ENCODE measurements at regions not wholly inside any gene's neighbourhood (a gene's known extent, or its start where the extent isn't known, plus 50 kb on each side); places are given as distances from the start of the nearest gene placed in this dataset.

GRCh38 chr21:35540950-35541638 is 492.0 kb upstream of the RUNX1 start:
- no peaks in the 10 kb centered on the region for H3K27me3 ChIP-seq (ENCODE audit: insufficient read depth, low read length, poor library complexity, severe bottlenecking)
- H3F3A ChIP-seq (ENCODE audit: low read depth), result no peaks in the 10 kb centered on the region
- no peaks in the 10 kb centered on the region for H4K20me1 ChIP-seq (ENCODE audit: insufficient read depth, low read length, poor library complexity, severe bottlenecking)

GRCh38 chr21:35538386-35538785 is 489.3 kb upstream of the RUNX1 start:
- H3K4me2 ChIP-seq (ENCODE audit: low read depth, low read length, poor library complexity, severe bottlenecking), result no peak overlapping the region
- TF ChIP-seq EZH2phosphoT487 (IDR thresholded peaks at IDR 0.05; ENCODE audit: borderline replicate concordance) (no peak), CTCF (conservative IDR thresholded peaks at IDR 0.05; ENCODE audit: low read length) (no peak)

More at GRCh38 chr21:35540950-35541638, 492.0 kb upstream of the RUNX1 start:
- Histone ChIP-seq H3K9me3 (ENCODE audit: insufficient read depth, low read depth, low read length) (no peaks in the 10 kb centered on the region), H2AFZ (ENCODE audit: low read length) (no peak overlapping the region), H3K9me2 (replicated peaks; ENCODE audit: low read depth, low read length) (no peaks in the 10 kb centered on the region), H3K36me3 (ENCODE audit: insufficient read depth, low read length) (no peaks in the 10 kb centered on the region), H3K4me1 (ENCODE audit: insufficient read depth, low read length, poor library complexity, severe bottlenecking) (no peaks in the 10 kb centered on the region), H3K4me3 (ENCODE audit: low read length, poor library complexity, severe bottlenecking) (no peak overlapping the region), H3K9ac (ENCODE audit: low read depth, low read length, poor library complexity, severe bottlenecking) (no peak overlapping the region), H3K4me2 (ENCODE audit: low read depth, low read length, poor library complexity, severe bottlenecking) (no peak overlapping the region), H3K79me2 (ENCODE audit: insufficient read depth, low read length) (no peaks in the 10 kb centered on the region)
- TF ChIP-seq EZH2phosphoT487 (IDR thresholded peaks at IDR 0.05; ENCODE audit: borderline replicate concordance) (no peak), CTCF (conservative IDR thresholded peaks at IDR 0.05; ENCODE audit: low read length) (no peak)

GRCh38 chr21:35537604-35538003 is 488.5 kb upstream of the RUNX1 start:
- H3K27me3 ChIP-seq (ENCODE audit: insufficient read depth, low read length, poor library complexity, severe bottlenecking), result no peaks in the 10 kb centered on the region
- no peaks in the 10 kb centered on the region for H3K79me2 ChIP-seq (ENCODE audit: insufficient read depth, low read length)
- H3K4me3 ChIP-seq (ENCODE audit: low read length, poor library complexity, severe bottlenecking), result no peak overlapping the region
- no peak overlapping the region for H2AFZ ChIP-seq (ENCODE audit: low read length)
- H3K9me2 ChIP-seq (replicated peaks; ENCODE audit: low read depth, low read length), result no peaks in the 10 kb centered on the region
- no peaks in the 10 kb centered on the region for H3K4me1 ChIP-seq (ENCODE audit: insufficient read depth, low read length, poor library complexity, severe bottlenecking)
- no peaks in the 10 kb centered on the region for H4K20me1 ChIP-seq (ENCODE audit: insufficient read depth, low read length, poor library complexity, severe bottlenecking)
- no peak overlapping the region for H3K4me2 ChIP-seq (ENCODE audit: low read depth, low read length, poor library complexity, severe bottlenecking)
- H3K36me3 ChIP-seq (ENCODE audit: insufficient read depth, low read length), result no peaks in the 10 kb centered on the region
- no peaks in the 10 kb centered on the region for H3K9me3 ChIP-seq (ENCODE audit: insufficient read depth, low read depth, low read length)
- H3F3A ChIP-seq (ENCODE audit: low read depth), result no peaks in the 10 kb centered on the region
- TF ChIP-seq EZH2phosphoT487 (IDR thresholded peaks at IDR 0.05; ENCODE audit: borderline replicate concordance), result no peak
- TF ChIP-seq CTCF (conservative IDR thresholded peaks at IDR 0.05; ENCODE audit: low read length), result no peak
- no peak overlapping the region for H3K9ac ChIP-seq (ENCODE audit: low read depth, low read length, poor library complexity, severe bottlenecking)

More at GRCh38 chr21:35538386-35538785, 489.3 kb upstream of the RUNX1 start:
- Histone ChIP-seq H3K36me3 (ENCODE audit: insufficient read depth, low read length) (no peaks in the 10 kb centered on the region), H3K9me3 (ENCODE audit: insufficient read depth, low read depth, low read length) (no peaks in the 10 kb centered on the region), H4K20me1 (ENCODE audit: insufficient read depth, low read length, poor library complexity, severe bottlenecking) (no peaks in the 10 kb centered on the region), H3K27me3 (ENCODE audit: insufficient read depth, low read length, poor library complexity, severe bottlenecking) (no peaks in the 10 kb centered on the region), H3K4me1 (ENCODE audit: insufficient read depth, low read length, poor library complexity, severe bottlenecking) (no peaks in the 10 kb centered on the region), H3K9ac (ENCODE audit: low read depth, low read length, poor library complexity, severe bottlenecking) (no peak overlapping the region), H3K4me3 (ENCODE audit: low read length, poor library complexity, severe bottlenecking) (no peak overlapping the region), H3F3A (ENCODE audit: low read depth) (no peaks in the 10 kb centered on the region), H3K79me2 (ENCODE audit: insufficient read depth, low read length) (no peaks in the 10 kb centered on the region), H2AFZ (ENCODE audit: low read length) (no peak overlapping the region), H3K9me2 (replicated peaks; ENCODE audit: low read depth, low read length) (no peaks in the 10 kb centered on the region)
